Motor neuron (in vitro differentiated cells): ENCODE measurements at regions not wholly inside any gene's neighbourhood (a gene's known extent, or its start where the extent isn't known, plus 50 kb on each side); places are given as distances from the start of the nearest gene placed in this dataset.
"Not testable (repeated sequence)": the region's sequence is repeated elsewhere in the genome, so short reads cannot be mapped to it uniquely, and the experiment has no call there.

Experiments
- ATAC-seq, 8 experiments: fragments of 200-7000 bp; cut with Tn5 transposase; replicated peaks in 6 of 8; 2 replicates each; pipeline ENCODE4 v1.8.0; 2021; ENCODE audit warnings: mild to moderate bottlenecking in 8 of 8, moderate library complexity in 8 of 8
- H3K27ac ChIP-seq, 2 donors: fragments of 250-450 bp; sonication (Bioruptor Pico); 2 replicates each; pipeline ENCODE4 v1.9.0; 2021; ENCODE audit warnings: antibody characterized with exemption in 2 of 2, mild to moderate bottlenecking in 2 of 2, moderate library complexity in 1 of 2
- H3K4me1 ChIP-seq, 2 donors: fragments of 250-450 bp; sonication (Bioruptor Pico); replicated peaks in 1 of 2; 2 replicates each; pipeline ENCODE4 v1.6.1; 2021; ENCODE audit warnings: antibody characterized with exemption in 2 of 2, mild to moderate bottlenecking in 2 of 2, moderate library complexity in 1 of 2
- H3K4me3 ChIP-seq, 5 donors: fragments of 250-450 bp; sonication (Bioruptor Pico); 2 replicates each; pipeline ENCODE4 v1.9.0; 2021; ENCODE audit warnings: antibody characterized with exemption in 5 of 5, mild to moderate bottlenecking in 5 of 5, moderate library complexity in 4 of 5
- WGBS, 10 experiments: fragments of 450-650 bp; shearing (Covaris generic); methylation state at CpG; one replicate each; pipeline ENCODE4 v1.0.0; 2022; 5-methylcytosine and 5-hydroxymethylcytosine counted together
- in situ Hi-C, 9 experiments: fragments of 400-800 bp; cut with MboI; loops; one replicate each; pipeline ENCODE4 v1.15.0; 2021; ENCODE audit warnings: low sequenced_read_pairs in 9 of 9, low pct_unique_long_range_greater_than_20kb in 2 of 9; ENCODE audit not compliant: unreplicated experiment in 9 of 9

DNA sequence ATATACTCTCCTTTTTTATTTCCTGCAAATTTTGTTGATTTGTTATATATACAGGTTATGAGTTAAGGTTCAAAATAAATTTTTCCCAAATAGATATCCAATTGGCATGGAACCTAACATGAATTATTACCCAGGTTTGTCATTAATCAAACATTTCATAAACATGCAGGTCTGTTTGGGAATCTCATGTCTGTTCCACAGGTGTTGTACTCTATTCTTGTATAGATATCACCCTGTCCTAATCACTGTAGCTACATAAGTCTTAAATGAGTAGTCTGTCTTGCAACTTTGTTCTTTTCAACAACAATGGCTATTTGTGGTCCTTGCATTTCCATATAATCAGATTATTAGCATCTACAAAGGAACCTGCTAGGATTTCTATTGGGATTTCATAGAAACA, 121.9 kb downstream of the LIMS4 start:
- H3K27ac ChIP-seq, ATAC-seq, H3K4me3 ChIP-seq, in situ Hi-C loops, H3K4me1 ChIP-seq: not testable (repeated sequence)

DNA sequence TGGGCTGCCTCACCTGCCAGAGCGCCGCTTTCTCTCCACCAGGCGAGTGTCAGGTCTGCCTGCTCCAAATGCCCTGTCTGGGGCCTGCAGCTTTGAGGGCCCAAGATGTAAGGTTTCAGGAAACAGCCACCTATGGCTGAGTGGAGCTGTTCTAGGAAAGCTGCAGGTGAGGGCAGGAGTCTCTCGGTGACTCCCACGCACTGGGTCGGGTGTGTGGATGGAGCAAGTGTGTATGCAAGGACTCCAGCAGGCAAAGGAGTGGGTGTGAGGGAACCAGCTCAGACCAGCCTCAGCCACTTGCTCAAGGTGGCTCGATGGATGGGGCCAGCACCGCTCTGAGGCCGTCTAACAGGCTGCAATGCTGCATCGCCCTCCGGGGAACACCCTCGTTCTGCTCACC, 123.7 kb downstream of the LIMS4 start:
- WGBS, 10 experiments = no CpG with 5 or more reads among the region's 12 CpGs
- H3K4me3 ChIP-seq, H3K27ac ChIP-seq, in situ Hi-C loops, H3K4me1 ChIP-seq: not testable (repeated sequence)
- peak in 1 of 8 experiments; percentile 22 for ATAC-seq

DNA sequence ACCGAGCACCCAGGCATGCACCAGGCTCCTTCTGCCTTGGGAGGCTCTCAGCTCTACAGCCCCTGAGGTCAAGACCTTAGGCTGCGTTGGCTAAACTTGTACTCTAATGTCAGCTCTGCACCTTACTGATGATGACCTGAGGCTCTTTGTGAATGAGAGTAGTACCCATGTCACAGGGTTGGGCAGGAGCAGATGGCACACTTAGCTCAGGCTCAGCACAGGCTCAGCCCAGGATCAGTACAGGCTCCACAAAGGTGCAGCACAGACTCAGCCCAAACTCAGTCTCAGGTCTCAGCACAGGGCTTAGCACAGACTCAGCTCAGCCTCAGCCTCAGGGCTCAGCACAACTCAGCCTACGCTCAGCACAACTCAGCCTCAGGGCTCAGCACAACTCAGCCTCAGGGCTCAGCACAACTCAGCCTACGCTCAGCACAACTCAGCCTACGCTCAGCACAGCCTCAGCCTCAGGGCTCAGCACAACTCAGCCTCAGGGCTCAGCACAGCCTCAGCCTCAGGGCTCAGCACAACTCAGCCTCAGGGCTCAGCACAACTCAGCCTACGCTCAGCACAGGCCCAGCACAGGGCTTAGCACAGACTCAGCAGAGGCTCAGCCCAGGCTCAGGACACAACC, 128.1 kb downstream of the LIMS4 start:
- WGBS, 10 experiments = no CpG with 5 or more reads among the region's 6 CpGs
- ATAC-seq, H3K4me3 ChIP-seq, H3K4me1 ChIP-seq, H3K27ac ChIP-seq, in situ Hi-C loops: not testable (repeated sequence)

DNA sequence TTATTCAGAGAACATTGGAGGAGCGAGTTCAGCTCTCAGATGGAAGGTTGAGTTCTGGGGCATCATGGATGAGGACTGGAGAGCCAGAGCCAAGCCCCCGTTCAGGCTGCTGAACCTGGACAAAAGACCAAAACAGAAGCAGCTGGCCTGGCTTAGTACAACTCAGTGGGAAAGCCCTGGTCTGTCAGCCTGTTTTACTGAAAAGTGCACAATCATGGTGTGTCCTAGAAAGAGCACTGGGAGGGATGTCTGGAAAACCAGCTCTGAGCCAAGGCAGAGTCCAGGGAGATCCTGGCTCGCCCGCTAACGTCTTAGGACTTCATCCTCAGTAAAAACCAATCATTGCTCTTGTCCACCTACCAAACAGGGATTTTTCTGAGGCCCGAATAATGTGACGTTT, 129.7 kb upstream of the MTLN start:
- H3K4me1 ChIP-seq, in situ Hi-C loops, H3K27ac ChIP-seq, H3K4me3 ChIP-seq: not testable (repeated sequence)
- WGBS, 10 experiments = no CpG with 5 or more reads among the region's 7 CpGs
- peak in 6 of 8 experiments; percentile 39 to 60 (median 50) for ATAC-seq

DNA sequence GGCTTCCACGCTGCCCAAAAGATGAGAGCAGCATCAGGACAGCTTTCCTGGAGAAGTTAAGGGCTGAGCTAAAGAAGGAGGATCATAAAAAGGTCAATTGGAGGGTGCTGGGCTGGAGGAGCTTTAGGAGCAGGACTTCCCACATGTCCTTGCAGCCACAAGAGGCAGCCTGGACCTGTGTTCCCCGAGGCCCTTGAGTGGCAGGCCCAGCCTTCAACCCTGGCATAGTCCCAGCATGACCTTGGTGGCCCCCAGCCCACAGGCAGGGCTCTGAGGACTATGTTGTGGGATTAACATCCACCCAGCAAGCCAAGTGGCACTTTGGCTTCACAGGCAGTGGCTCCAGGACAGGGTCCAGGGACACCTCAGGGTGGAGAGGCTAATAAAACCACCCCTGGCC, 126.8 kb upstream of the MTLN start:
- peak in 2 of 8 experiments; percentile 17 to 44 for ATAC-seq
- H3K27ac ChIP-seq, H3K4me3 ChIP-seq, H3K4me1 ChIP-seq, in situ Hi-C loops: not testable (repeated sequence)
- no CpG with 5 or more reads among the region's 2 CpGs for WGBS, 10 experiments

DNA sequence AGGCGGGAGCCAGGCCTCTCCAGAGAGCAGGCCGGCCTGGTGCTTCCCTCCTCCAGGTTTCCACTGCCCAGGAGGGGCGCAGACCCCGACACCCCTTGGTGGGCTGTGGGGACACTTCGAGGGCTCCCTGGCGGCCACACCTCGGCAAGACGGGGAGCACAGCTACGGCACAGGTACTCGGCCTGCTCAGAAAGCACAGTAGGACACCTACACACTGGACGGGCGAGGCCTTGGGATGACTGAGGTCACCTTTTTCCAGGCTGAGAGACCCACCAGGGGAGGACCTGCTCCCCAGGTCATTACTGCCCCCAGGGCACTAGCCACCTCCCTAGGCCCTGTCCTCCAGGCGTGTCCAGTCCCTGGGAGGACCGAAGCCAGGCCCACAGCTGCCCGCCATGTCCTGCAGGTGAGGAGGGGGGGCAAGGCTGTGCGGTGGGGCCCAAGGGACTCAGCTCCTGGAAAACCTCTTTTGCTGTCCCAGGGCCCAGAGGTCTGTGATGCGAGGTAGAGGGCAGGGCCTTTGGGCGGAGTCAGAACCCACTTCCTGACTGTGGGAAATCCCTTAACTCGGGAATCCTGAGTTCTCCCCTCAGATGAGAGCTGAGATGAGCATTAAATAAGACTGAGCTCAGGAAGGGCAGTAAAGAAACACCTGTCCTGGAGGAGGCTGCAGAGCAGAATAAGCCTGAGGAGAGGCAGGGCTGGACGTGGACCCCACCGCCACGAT, 126.1 kb upstream of the MTLN start:
- H3K4me3 ChIP-seq, ATAC-seq, H3K4me1 ChIP-seq, H3K27ac ChIP-seq, in situ Hi-C loops: not testable (repeated sequence)
- WGBS, 10 experiments = 86% methylated on average over 2 of the region's 22 CpGs; no CpG with 5 or more reads in 9 of the 10 experiments

DNA sequence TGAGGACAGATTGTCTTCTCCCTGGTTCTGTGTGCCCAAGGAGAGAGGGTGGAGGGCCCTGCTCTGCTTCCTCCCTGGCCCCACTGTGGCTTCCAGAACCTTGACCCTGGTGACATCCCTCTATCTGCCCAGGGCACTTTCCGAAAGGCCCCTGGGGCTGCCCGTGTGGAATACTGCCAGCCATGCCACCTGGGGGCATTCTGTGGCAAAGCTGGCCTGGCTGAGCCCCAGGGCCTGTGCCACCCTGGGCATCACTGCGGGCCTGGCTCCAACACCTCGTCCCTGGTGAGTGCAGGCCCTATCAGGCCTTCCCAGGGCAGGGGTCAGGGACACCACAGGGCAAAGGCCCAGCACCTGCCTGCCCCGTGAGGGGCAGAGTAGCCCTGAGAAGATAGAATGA, 123.7 kb upstream of the MTLN start:
- ATAC-seq = not testable (repeated sequence)

DNA sequence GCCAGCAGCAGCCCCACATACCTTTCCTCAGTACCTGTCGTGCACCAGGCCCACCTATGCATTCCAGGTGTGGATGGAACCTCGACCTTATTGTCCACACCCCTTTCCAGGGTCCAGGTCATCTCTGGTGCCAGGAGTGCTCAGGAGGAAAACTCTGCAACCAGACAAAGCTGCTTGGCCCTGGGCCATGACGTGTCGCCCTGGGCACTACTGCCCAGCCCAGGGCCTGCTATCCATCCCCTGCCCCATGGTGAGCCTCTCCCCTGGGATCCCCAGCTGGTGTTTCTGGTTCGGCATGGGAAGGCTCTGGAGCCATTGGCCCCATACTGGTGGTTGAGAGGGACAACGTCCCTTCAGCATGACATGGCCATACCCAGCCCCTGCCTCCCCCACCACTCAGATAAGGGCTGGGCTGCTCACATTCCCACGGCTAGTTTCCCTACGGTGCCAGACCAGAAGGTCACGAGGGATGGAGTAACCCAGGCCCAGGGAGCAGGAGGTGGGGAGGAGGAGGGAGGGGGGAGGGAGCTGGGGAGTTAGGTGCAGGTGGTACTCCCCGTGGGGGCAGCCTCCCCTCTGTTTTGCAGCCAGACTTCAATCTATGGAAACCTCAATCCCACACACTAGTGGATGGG, 123.2 kb upstream of the MTLN start:
- ATAC-seq, H3K27ac ChIP-seq, H3K4me1 ChIP-seq, H3K4me3 ChIP-seq, in situ Hi-C loops: not testable (repeated sequence)
- WGBS, 10 experiments = no CpG with 5 or more reads among the region's 10 CpGs

More for the DNA sequence above, 123.7 kb upstream of the MTLN start:
- no CpG with 5 or more reads among the region's 5 CpGs for WGBS, 10 experiments
- H3K4me3 ChIP-seq, in situ Hi-C loops, H3K4me1 ChIP-seq, H3K27ac ChIP-seq: not testable (repeated sequence)

DNA sequence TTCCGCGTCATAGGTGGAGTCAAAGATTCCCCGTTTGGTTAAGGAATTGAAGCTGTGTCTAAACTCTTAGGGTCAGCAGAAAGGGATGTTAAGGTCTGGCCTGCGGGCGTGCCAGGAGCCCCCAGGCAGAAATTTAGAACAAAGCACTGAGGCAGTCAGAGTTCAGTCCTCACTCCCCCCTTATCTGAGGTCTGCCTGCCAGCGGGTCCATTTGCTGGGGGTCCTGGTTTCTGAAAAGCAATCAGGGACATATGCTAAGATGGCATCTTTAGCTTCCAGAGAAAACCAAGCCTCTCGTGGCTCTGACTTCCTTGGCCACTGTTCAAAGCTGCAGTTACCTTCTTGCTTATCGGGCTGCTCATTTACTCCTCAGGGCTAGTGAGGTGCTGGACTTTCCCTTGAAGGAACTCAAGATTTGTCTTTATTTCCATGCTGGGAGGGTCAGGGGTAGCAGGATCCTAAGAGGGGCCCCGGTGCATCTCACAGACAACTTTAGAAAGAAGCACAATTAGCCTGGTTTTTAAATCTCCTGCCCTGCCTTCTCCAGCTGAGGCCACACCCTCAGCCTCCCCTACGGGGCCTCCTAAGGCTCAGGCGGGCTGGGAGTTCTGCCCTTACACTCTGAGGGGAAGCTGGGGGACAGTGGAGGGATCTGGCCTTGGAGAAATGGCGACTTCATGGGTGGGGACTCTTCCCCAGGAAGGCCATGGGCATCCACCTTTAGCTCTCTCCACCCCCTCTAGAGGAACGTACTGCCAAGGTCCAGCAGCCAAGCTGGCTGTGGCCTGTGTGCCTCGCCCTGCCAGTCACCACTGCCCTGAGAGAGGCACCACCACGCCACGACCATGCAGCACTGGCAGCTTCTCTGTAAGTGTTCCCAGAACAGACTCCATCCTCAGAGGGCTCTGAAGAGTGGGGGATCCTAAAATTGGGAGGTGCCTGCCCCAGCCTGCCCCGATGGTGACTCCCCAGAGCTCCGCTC, 121.1 kb upstream of the MTLN start:
- ATAC-seq = peak in 2 of 8 experiments; percentile 79 to 81
- H3K4me1 ChIP-seq, in situ Hi-C loops, H3K4me3 ChIP-seq, H3K27ac ChIP-seq: not testable (repeated sequence)
- WGBS, 10 experiments = no CpG with 5 or more reads among the region's 18 CpGs

DNA sequence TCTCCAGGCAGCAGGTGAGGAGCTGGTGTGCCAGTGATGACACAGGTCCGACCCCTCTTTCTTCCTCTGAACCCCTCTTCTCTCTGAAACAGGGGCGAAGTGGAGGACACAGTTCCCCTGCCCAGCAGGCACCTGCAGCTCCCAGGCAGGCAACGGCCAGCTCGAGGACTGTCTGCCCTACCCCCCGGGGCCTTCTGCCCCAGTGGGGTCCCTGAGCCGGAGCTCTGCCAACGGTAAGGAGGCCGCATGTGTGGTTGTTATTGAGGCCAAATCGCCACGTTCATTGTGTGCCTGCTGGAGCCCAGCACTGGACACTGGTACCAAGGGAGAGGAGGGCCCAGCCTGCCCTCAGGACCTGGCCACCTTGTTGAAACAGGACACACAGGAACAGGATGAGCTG, 119.3 kb upstream of the MTLN start:
- no CpG with 5 or more reads among the region's 10 CpGs for WGBS, 10 experiments
- ATAC-seq, in situ Hi-C loops, H3K4me3 ChIP-seq, H3K4me1 ChIP-seq, H3K27ac ChIP-seq: not testable (repeated sequence)

DNA sequence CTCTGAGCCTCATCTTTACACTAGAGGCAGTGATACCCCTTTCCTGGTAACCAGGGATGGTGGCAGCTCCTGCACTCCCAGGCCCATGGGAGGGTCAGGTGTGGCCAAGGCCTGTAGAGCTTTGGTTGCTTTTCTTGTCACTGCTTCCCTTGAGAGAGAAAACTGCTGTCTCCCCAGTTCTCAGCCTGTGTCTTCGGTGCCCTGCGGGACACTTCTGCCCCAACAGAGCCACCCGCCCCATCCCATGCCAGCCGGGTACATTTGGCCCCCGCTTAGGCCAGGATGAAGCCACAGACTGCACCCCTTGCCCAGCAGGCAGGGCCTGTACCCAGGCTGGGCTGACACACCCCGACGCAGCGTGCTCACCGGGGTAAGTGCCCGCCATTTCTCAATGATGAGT, 117.4 kb upstream of the MTLN start:
- H3K27ac ChIP-seq, H3K4me3 ChIP-seq, ATAC-seq, in situ Hi-C loops, H3K4me1 ChIP-seq: not testable (repeated sequence)
- WGBS, 10 experiments = no CpG with 5 or more reads among the region's 10 CpGs

DNA sequence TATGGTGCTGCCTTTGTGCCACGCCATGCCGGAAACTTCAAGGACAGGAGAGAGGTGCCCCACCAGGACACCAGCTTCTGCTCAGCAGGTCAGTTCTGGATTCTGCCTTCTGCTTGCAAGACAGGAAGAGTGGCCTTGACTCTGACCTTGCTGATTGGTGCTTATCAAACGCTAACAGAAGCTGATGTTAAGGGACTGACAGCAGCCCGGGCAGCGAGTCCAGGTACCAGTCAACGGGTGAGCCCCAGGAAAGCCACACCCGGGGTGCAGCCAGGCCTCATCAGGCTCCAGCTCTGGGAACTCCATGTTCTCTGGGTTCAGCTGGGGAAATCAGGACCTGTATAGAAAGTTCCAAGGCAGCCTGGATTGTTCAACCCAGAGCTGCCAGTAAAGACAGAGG, 116.8 kb upstream of the MTLN start:
- H3K4me3 ChIP-seq, ATAC-seq, H3K4me1 ChIP-seq, H3K27ac ChIP-seq, in situ Hi-C loops: not testable (repeated sequence)
- no CpG with 5 or more reads among the region's 7 CpGs for WGBS, 10 experiments

DNA sequence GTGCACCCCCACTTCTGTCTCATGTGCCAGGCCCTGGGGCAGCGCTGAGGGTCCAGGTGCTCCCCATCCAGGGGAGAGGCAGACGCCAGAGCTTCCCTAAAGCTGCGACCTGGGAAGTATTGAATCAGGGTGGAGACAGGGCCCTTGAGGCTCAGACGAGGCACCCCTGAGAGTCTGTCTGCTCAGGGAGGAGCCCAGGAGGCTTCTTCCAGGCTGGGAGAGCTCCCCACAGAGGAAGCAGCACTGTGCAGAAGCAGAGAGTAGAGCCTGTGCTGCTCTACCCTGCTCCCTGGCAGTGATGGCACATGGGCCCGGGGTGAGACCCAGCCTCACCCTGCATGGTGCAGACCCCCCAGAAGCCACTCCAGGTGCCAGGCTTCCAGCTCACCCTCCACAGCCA, 116.3 kb upstream of the MTLN start:
- H3K4me1 ChIP-seq, in situ Hi-C loops, H3K4me3 ChIP-seq, H3K27ac ChIP-seq: not testable (repeated sequence)
- 73% methylated on average over 3 of the region's 5 CpGs; no CpG with 5 or more reads in 9 of the 10 experiments for WGBS, 10 experiments
- ATAC-seq = peak in 1 of 8 experiments; percentile 11
